T-helper 1 cell (primary cell): ENCODE measurements at regions not wholly inside any gene's neighbourhood (a gene's known extent, or its start where the extent isn't known, plus 50 kb on each side); places are given as distances from the start of the nearest gene placed in this dataset.
"Not testable (repeated sequence)": the region's sequence is repeated elsewhere in the genome, so short reads cannot be mapped to it uniquely, and the experiment has no call there.

Experiments used
- DNase-seq, 5 donors: peaks; one replicate each; pipeline ENCODE4 v3.0.0-alpha.2; 2012 to 2020

- DNase-seq = no peak
These were observed 1199.7 kb downstream of the CNTNAP5 start for GRCh38 chr2:125224830-125225229.

GRCh38 chr2:125227843-125228392, 1202.8 kb downstream of the CNTNAP5 start:
- DNase-seq = no peak

- DNase-seq = no peak
These were observed 1215.8 kb downstream of the CNTNAP5 start for GRCh38 chr2:125240870-125241269.

GRCh38 chr2:125243074-125243473, 1218.0 kb downstream of the CNTNAP5 start:
- DNase-seq = no peak

- DNase-seq = no peak
These were observed 1228.9 kb downstream of the CNTNAP5 start for GRCh38 chr2:125254010-125254409.

- DNase-seq = no peak
These were observed 1234.4 kb downstream of the CNTNAP5 start for GRCh38 chr2:125259451-125259850.

GRCh38 chr2:125260366-125260930, 1235.4 kb downstream of the CNTNAP5 start:
- DNase-seq = not testable (repeated sequence)

- DNase-seq = no peak
These were observed 1239.4 kb downstream of the CNTNAP5 start for GRCh38 chr2:125264453-125264852.

GRCh38 chr2:125267683-125268082, 1242.6 kb downstream of the CNTNAP5 start:
- no peak for DNase-seq

- DNase-seq = no peak
These were observed 1247.6 kb downstream of the CNTNAP5 start for GRCh38 chr2:125272651-125273050.

- no peak for DNase-seq
These were observed 1249.6 kb downstream of the CNTNAP5 start for GRCh38 chr2:125274718-125275117.

- no peak for DNase-seq
These were observed 1255.2 kb downstream of the CNTNAP5 start for GRCh38 chr2:125280265-125280664.

GRCh38 chr2:125281242-125281641, 1256.2 kb downstream of the CNTNAP5 start:
- no peak for DNase-seq

GRCh38 chr2:125296742-125297141, 1271.7 kb downstream of the CNTNAP5 start:
- DNase-seq = no peak

GRCh38 chr2:125310657-125311364, 1285.7 kb downstream of the CNTNAP5 start:
- no peak for DNase-seq

- DNase-seq = no peak
These were observed 1287.3 kb downstream of the CNTNAP5 start for GRCh38 chr2:125312342-125312741.

GRCh38 chr2:125313806-125314205, 1288.7 kb downstream of the CNTNAP5 start:
- no peak for DNase-seq

- DNase-seq = no peak
These were observed 1293.7 kb downstream of the CNTNAP5 start for GRCh38 chr2:125318740-125319139.

GRCh38 chr2:125324273-125324672, 1299.2 kb downstream of the CNTNAP5 start:
- no peak for DNase-seq

GRCh38 chr2:125330133-125330532, 1305.0 kb downstream of the CNTNAP5 start:
- DNase-seq = no peak

GRCh38 chr2:125341353-125341752, 1314.6 kb upstream of the GYPC start:
- no peak for DNase-seq

- DNase-seq = not testable (repeated sequence)
These were observed 1302.4 kb upstream of the GYPC start for GRCh38 chr2:125353542-125353941.

GRCh38 chr2:125364192-125364983, 1291.6 kb upstream of the GYPC start:
- no peak for DNase-seq

- no peak for DNase-seq
These were observed 1291.0 kb upstream of the GYPC start for GRCh38 chr2:125364984-125365265.
